Keratinocyte (primary cell): ENCODE measurements at regions not wholly inside any gene's neighbourhood (a gene's known extent, or its start where the extent isn't known, plus 50 kb on each side); places are given as distances from the start of the nearest gene placed in this dataset.

Source experiments
- DNase-seq: peaks from one replicate; pipeline ENCODE4 v3.0.0-alpha.2; 2011; ENCODE audit warnings: low read depth, missing footprints, low spot score
- FAIRE-seq: peaks from 2 replicates; lab custom pipeline; 2011; peaks lifted over from hg19 to GRCh38; lab: Jason Lieb, UNC
- H2AFZ ChIP-seq: 2 replicates; pipeline ENCODE4 v1.6.0; 2012; ENCODE audit warnings: low read length, control low read depth, inconsistent platforms; ENCODE audit not compliant: control insufficient read depth
- H3K27ac ChIP-seq: 2 replicates; pipeline ENCODE4 v1.5.1; 2011; ENCODE audit warnings: low read length; ENCODE audit not compliant: control insufficient read depth, insufficient read depth
- H3K27me3 ChIP-seq: 3 replicates; pipeline ENCODE4 v1.6.0; 2011; ENCODE audit warnings: low read length; ENCODE audit not compliant: control insufficient read depth, insufficient read depth; ENCODE audit errors: extremely low read depth
- H3K36me3 ChIP-seq, 2 experiments: 2 replicates in 1 of 2; 3 replicates in 1 of 2; pipeline ENCODE4 v1.5.1; 2011; ENCODE audit warnings: low read length in 2 of 2, mild to moderate bottlenecking in 1 of 2; ENCODE audit not compliant: control insufficient read depth in 2 of 2, insufficient read depth in 2 of 2; ENCODE audit errors: extremely low read depth in 1 of 2
- H3K4me1 ChIP-seq: 3 replicates; pipeline ENCODE4 v1.5.1; 2011; ENCODE audit warnings: low read length; ENCODE audit not compliant: control insufficient read depth, insufficient read depth; ENCODE audit errors: extremely low read depth
- H3K4me2 ChIP-seq: 3 replicates; pipeline ENCODE4 v1.6.0; 2011; ENCODE audit warnings: low read depth, low read length; ENCODE audit not compliant: control insufficient read depth, insufficient read depth; ENCODE audit errors: extremely low read depth
- H3K4me3 ChIP-seq, 3 experiments: fragments of 200-600 bp in 1 of 3; sonication (generic) in 1 of 3; 2 replicates in 2 of 3; 3 replicates in 1 of 3; pipeline ENCODE4 v1.5.1; 2011 to 2016; ENCODE audit warnings: low read length in 3 of 3, mild to moderate bottlenecking in 3 of 3, control low read depth in 2 of 3, inconsistent platforms in 1 of 3, low read depth in 1 of 3, mixed read lengths in 1 of 3, mixed run types in 1 of 3, moderate library complexity in 1 of 3; ENCODE audit not compliant: control insufficient read depth in 2 of 3, insufficient read depth in 2 of 3; ENCODE audit errors: extremely low read depth in 1 of 3
- H3K79me2 ChIP-seq: 2 replicates; pipeline ENCODE4 v1.6.0; 2012; ENCODE audit warnings: low read length; ENCODE audit not compliant: control insufficient read depth, insufficient read depth
- H3K9ac ChIP-seq: 3 replicates; pipeline ENCODE4 v1.6.0; 2011; ENCODE audit warnings: low read length; ENCODE audit not compliant: control insufficient read depth, insufficient read depth; ENCODE audit errors: extremely low read depth
- H3K9me1 ChIP-seq: 3 replicates; pipeline ENCODE4 v1.6.0; 2011; ENCODE audit warnings: low read length; ENCODE audit not compliant: control insufficient read depth, insufficient read depth; ENCODE audit errors: extremely low read depth
- H3K9me3 ChIP-seq: 2 replicates; pipeline ENCODE4 v1.5.1; 2012; ENCODE audit warnings: low read depth, low read length; ENCODE audit not compliant: control insufficient read depth
- H4K20me1 ChIP-seq: 3 replicates; pipeline ENCODE4 v1.6.0; 2011; ENCODE audit warnings: low read length; ENCODE audit not compliant: control insufficient read depth, insufficient read depth; ENCODE audit errors: extremely low read depth
- CTCF ChIP-seq, 3 experiments: IDR thresholded peaks in 1 of 3; conservative IDR thresholded peaks in 1 of 3; optimal IDR thresholded peaks in 1 of 3; 2 replicates in 2 of 3; 3 replicates in 1 of 3; pipeline versions ENCODE3 to v1.5.1; 2011; ENCODE audit warnings: low read length in 3 of 3, mild to moderate bottlenecking in 3 of 3, moderate library complexity in 2 of 3, control low read depth in 1 of 3, inconsistent platforms in 1 of 3; ENCODE audit not compliant: insufficient read depth in 2 of 3; ENCODE audit errors: extremely low read depth in 1 of 3
- EZH2 ChIP-seq: IDR thresholded peaks from one replicate; pipeline ENCODE4 v1.6.1; 2012; ENCODE audit warnings: inconsistent platforms, mild to moderate bottlenecking, low read length, moderate library complexity
- dilution Hi-C: fragments of 300-500 bp; cut with MboI; formaldehyde crosslinking; loops from one replicate; pipeline ENCODE4 v1.7.0; 2020; ENCODE audit warnings: low sequenced_read_pairs; ENCODE audit not compliant: extremely low pct_ligation_motif_present

GRCh38 chr5:176157656-176158055 lies 80.6 kb upstream of the SIMC1 start:
- Histone ChIP-seq H2AFZ (no peak overlapping the region), H3K27ac (no peak overlapping the region), H3K79me2 (no peaks in the 10 kb centered on the region), H3K9ac (no peak overlapping the region), H3K4me3 (no peak overlapping the region), H3K9me3 (no peaks in the 10 kb centered on the region), H3K4me2 (peak overlapping the region; percentile 47), H3K27me3 (no peaks in the 10 kb centered on the region), H3K36me3 (no peaks in the 10 kb centered on the region), H3K9me1 (no peaks in the 10 kb centered on the region), H4K20me1 (no peaks in the 10 kb centered on the region), H3K4me1 (peaks cover 21% of the 10 kb centered on the region)
- dilution Hi-C loops = no loop called here
- FAIRE-seq = peak; percentile 79
- TF ChIP-seq EZH2 (no peak), CTCF (optimal IDR thresholded peaks at IDR 0.05 in 1 of 3, IDR thresholded peaks at IDR 0.05 in 1 of 3, conservative IDR thresholded peaks at IDR 0.05 in 1 of 3; ENCODE audit: extremely low read depth in 1 of 3, insufficient read depth in 2 of 3, low read length in 3 of 3) (no peak)
- peak; percentile 38 for DNase-seq

- Histone ChIP-seq H2AFZ (no peak overlapping the region), H3K4me2 (no peak overlapping the region), H3K9me1 (no peaks in the 10 kb centered on the region), H3K36me3 (no peaks in the 10 kb centered on the region), H3K27me3 (no peaks in the 10 kb centered on the region), H3K79me2 (no peaks in the 10 kb centered on the region), H4K20me1 (no peaks in the 10 kb centered on the region), H3K4me3 (no peak overlapping the region), H3K9ac (no peak overlapping the region), H3K9me3 (no peaks in the 10 kb centered on the region), H3K4me1 (peaks cover 15% of the 10 kb centered on the region), H3K27ac (no peak overlapping the region)
- FAIRE-seq (no peak), DNase-seq (no peak)
- dilution Hi-C loops = no loop called here
- TF ChIP-seq EZH2 = no peak
- no peak for TF ChIP-seq CTCF (optimal IDR thresholded peaks at IDR 0.05 in 1 of 3, IDR thresholded peaks at IDR 0.05 in 1 of 3, conservative IDR thresholded peaks at IDR 0.05 in 1 of 3; ENCODE audit: extremely low read depth in 1 of 3, insufficient read depth in 2 of 3, low read length in 3 of 3)
Observed at GRCh38 chr5:176161431-176161830, 76.8 kb upstream of the SIMC1 start.
